Bronchial epithelial cell (primary cell): ENCODE measurements at regions not wholly inside any gene's neighbourhood (a gene's known extent, or its start where the extent isn't known, plus 50 kb on each side); places are given as distances from the start of the nearest gene placed in this dataset.

Experiments
- DNase-seq: peaks from one replicate; pipeline ENCODE4 v3.0.0-alpha.2; 2010; ENCODE audit warnings: low read depth
- FAIRE-seq: peaks from 2 replicates; lab custom pipeline; 2011; peaks lifted over from hg19 to GRCh38; lab: Jason Lieb, UNC
- H3K27me3 ChIP-seq: 2 replicates; pipeline ENCODE4 v1.5.1; 2011; ENCODE audit warnings: low read length; ENCODE audit not compliant: control insufficient read depth, insufficient read depth
- H3K36me3 ChIP-seq: 2 replicates; pipeline ENCODE4 v1.5.1; 2011; ENCODE audit warnings: low read length; ENCODE audit not compliant: control insufficient read depth, insufficient read depth
- H3K4me3 ChIP-seq: 2 replicates; pipeline ENCODE4 v1.5.1; 2011; ENCODE audit warnings: mild to moderate bottlenecking, low read depth, low read length, control low read depth
- TF ChIP-seq, protein P1 (sequence below): IDR thresholded peaks from 2 replicates; pipeline ENCODE4 v1.5.1; 2011; ENCODE audit warnings: mild to moderate bottlenecking, moderate library complexity, low read length, control low read depth, inconsistent platforms; ENCODE audit not compliant: insufficient read depth, severe bottlenecking

DNA sequence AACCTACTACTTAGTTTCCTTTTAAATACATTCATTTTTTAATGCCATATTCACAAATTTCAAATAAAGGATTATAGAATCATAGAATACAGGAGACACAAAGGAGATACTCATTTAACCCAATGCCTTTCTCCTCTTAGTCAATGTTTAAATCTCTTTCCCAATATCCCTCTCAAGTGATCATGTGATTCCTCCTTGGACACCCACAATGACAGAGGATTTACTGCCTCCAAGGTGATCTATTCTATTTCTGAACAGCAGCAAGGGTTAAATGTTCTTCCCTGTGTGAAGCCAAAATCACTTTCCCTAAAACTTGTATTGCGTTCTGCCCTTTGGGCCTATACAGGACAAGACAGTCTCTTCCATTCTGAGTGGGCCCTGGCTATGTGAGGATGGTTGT lies 73.3 kb upstream of the PICALM start:
- Histone ChIP-seq H3K36me3 (no peaks in the 10 kb centered on the region), H3K27me3 (no peaks in the 10 kb centered on the region), H3K4me3 (no peak overlapping the region)
- TF ChIP-seq, protein P1, sequence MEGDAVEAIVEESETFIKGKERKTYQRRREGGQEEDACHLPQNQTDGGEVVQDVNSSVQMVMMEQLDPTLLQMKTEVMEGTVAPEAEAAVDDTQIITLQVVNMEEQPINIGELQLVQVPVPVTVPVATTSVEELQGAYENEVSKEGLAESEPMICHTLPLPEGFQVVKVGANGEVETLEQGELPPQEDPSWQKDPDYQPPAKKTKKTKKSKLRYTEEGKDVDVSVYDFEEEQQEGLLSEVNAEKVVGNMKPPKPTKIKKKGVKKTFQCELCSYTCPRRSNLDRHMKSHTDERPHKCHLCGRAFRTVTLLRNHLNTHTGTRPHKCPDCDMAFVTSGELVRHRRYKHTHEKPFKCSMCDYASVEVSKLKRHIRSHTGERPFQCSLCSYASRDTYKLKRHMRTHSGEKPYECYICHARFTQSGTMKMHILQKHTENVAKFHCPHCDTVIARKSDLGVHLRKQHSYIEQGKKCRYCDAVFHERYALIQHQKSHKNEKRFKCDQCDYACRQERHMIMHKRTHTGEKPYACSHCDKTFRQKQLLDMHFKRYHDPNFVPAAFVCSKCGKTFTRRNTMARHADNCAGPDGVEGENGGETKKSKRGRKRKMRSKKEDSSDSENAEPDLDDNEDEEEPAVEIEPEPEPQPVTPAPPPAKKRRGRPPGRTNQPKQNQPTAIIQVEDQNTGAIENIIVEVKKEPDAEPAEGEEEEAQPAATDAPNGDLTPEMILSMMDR: no peak
- no peak for DNase-seq
- no peak for FAIRE-seq

DNA sequence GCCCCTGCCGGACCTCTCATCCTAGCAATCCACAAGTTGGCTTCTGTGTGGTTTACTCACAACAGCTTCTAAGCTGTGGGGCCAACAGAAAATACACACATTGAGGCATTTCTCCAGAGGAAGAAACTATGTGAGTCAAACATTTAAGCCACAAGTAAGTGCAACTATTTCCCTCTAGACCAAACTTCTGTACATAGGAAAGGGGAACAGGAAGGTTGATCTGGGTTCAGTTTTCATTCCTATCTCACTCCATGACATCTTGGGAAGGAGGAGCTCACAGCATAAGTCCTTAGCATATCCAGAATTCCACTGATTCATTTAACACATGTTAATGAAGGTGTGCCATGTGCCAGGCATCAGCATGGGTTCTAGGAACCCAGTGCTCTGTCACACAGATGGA lies 72.8 kb upstream of the PICALM start:
- no peak for FAIRE-seq
- TF ChIP-seq, protein P1: no peak
- H3K27me3 ChIP-seq: no peaks in the 10 kb centered on the region

DNA sequence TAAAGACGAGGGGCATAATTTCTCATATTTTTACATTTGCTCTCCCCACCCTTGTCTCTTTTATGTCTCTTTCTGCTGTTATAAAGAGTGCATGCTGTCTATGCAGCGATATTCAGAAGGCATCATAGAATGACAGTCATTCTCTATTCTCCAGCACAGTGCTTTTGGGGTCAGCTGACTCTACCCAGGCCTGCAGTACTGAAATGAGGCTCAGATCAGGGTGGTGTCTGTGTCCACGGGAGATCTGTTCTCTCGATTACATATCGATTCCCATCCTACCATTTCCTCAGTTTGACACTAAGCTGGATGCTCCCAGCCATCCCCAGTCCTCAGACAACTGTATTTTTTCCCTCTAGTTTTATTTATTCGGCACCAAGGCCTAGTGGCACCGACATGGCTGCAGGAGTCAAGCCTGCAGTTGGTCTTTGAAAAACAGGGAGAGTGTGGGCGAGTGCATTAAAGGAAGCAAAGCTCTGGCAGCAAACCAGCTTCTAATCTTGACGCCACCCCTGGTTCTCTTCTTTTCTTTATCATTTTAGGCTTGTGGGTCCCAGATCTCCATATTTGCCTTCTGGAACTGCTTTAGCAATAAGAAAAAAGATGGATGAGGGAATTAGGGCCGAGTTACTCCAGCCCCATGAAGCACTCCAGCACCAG lies 71.6 kb upstream of the PICALM start:
- TF ChIP-seq, protein P1: no peak
- H3K36me3 ChIP-seq: no peaks in the 10 kb centered on the region
- no peak overlapping the region for H3K4me3 ChIP-seq
- H3K27me3 ChIP-seq: no peaks in the 10 kb centered on the region
- DNase-seq (no peak), FAIRE-seq (no peak)

More for the DNA sequence above, 72.8 kb upstream of the PICALM start:
- H3K4me3 ChIP-seq: no peak overlapping the region
- no peaks in the 10 kb centered on the region for H3K36me3 ChIP-seq
- DNase-seq: no peak

DNA sequence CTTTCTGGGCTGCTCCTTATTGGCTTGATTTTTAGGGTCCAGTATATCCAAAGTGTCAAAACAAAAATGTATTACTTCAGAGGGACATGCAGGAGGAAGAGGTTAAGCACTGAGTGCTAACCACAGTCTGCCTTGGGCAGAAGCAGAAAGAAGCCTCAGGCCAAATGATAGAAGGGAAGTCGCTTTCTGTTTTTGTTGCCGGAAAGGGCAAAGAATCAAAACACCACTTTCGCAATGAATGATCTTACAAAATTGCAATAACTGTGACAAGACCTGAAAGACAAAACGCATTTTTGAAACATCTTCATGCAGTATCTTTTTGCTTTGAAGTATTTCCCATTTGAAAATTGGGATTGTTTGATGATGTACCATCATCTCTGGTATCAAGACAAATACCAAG lies 70.1 kb upstream of the PICALM start:
- Histone ChIP-seq H3K4me3 (no peak overlapping the region), H3K36me3 (no peaks in the 10 kb centered on the region), H3K27me3 (no peaks in the 10 kb centered on the region)
- DNase-seq: no peak
- no peak for FAIRE-seq
- TF ChIP-seq, protein P1: no peak

DNA sequence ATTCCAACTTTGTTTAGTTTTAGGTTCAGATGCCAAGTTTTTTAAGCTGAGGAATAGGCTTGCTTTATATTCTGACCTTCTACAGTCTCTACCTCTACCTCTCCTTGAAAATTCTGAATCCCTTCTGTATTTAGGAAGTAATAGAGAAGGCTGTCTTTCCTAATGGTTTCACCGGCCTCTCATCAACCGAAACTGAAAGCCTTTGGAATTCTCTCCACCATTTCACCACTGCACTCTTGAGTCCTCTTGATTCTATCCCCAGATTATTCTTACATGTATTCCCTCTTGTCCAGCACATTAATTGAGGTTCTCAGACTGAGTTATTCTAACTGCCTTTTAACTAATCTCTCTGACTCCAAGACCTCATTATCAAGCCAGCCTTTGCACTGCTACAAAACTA lies 67.7 kb upstream of the PICALM start:
- DNase-seq (no peak), FAIRE-seq (no peak)
- Histone ChIP-seq H3K36me3 (no peaks in the 10 kb centered on the region), H3K4me3 (no peak overlapping the region), H3K27me3 (no peaks in the 10 kb centered on the region)
- TF ChIP-seq, protein P1: no peak

DNA sequence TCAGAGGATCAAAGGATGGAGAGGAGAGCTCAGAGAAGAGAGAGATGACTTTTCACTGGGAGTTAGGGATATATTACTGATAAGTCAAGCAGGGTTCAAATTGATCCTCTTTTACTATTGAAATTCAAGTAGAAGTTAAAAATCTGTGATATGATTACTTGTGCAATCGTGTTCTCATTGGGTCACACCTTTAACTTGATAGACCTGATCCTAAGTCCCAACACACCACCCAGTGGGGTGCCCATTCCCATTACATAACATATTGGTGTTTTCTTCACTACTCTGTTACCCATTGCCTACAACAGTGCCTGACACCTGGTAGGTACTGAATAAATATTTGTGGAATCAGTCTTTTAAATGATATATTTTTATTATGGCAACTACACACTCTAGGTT lies 66.4 kb upstream of the PICALM start:
- DNase-seq (no peak), FAIRE-seq (no peak)
- Histone ChIP-seq H3K4me3 (no peak overlapping the region), H3K27me3 (no peaks in the 10 kb centered on the region), H3K36me3 (no peaks in the 10 kb centered on the region)
- TF ChIP-seq, protein P1: no peak
